ENCODE measurements at regions not wholly inside any gene's neighbourhood (a gene's known extent, or its start where the extent isn't known, plus 50 kb on each side); places are given as distances from the start of the nearest gene placed in this dataset.

DNA sequence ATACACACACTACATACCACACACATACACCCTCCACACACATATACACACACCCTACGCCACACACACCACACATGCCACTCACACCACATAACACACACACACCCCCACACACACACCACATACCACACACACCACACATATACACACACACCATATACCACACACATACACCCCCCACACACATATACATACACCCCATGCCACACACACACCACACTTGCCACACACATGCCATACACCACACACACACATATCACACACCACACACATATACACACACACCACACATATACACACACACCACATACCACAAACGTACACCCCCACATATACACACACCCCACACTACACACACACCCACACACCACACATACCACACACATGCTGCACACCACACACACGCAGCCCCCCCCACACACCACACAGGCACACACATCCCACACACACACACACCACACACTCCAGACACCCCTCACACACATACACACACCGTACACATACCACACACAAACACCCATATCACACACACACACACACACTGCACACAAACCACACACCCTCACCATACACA is 76.7 kb upstream of the TMPRSS2 start:
- H3K36me3 ChIP-seq (replicated peaks in 1 of 2; ENCODE audit: control insufficient read depth in 2 of 2, insufficient read depth in 2 of 2, low read length in 2 of 2) = peaks cover 0 to 1% of the 10 kb centered on the region in 2 donors
- H3K27ac ChIP-seq (replicated peaks; ENCODE audit: low read length) = no peak overlapping the region
- H2BK5ac ChIP-seq (ENCODE audit: low read length) = no peak overlapping the region
- H3K4me1 ChIP-seq (ENCODE audit: control insufficient read depth in 2 of 2, insufficient read depth in 1 of 2, low read depth in 1 of 2, low read length in 2 of 2) = peaks cover 0 to 11% of the 10 kb centered on the region in 2 donors
- no peak overlapping the region for H2BK15ac ChIP-seq (ENCODE audit: low read length)
- H3K4me2 ChIP-seq (ENCODE audit: insufficient read depth, low read length, poor library complexity, severe bottlenecking) = no peak overlapping the region
- no peak overlapping the region for H2AK5ac ChIP-seq (ENCODE audit: low read depth, low read length)
- H3K4me3 ChIP-seq (ENCODE audit: low read length in 2 of 2) = peak overlapping the region in 1 of 2 donors; percentile 58
- peaks cover 0 to 4% (median 0%) of the 10 kb centered on the region in 3 experiments for H3K27me3 ChIP-seq (ENCODE audit: control insufficient read depth in 3 of 3, insufficient read depth in 3 of 3, low read depth in 1 of 3, low read length in 3 of 3)
- WGBS, 2 donors (ENCODE audit: extremely low coverage in 2 of 2, insufficient read length in 2 of 2, insufficient replicate concordance in 1 of 2) = 100% methylated on average over 1 to 3 of the region's 4 CpGs
- no peak overlapping the region for H2AFZ ChIP-seq (ENCODE audit: low read length)
- H3K18ac ChIP-seq (ENCODE audit: low read length) = peak overlapping the region; percentile 21
- H2BK120ac ChIP-seq (ENCODE audit: low read depth, low read length) = no peak overlapping the region
- no peak overlapping the region for H2BK12ac ChIP-seq (ENCODE audit: low read length)
- peak overlapping the region; percentile 26 for H3K9ac ChIP-seq (ENCODE audit: low read depth, low read length, poor library complexity)
- peak overlapping the region; percentile 38 for H4K91ac ChIP-seq (ENCODE audit: low read depth, low read length, poor library complexity)
- peak overlapping the region; percentile 58 for H3K4ac ChIP-seq (ENCODE audit: low read length)
- peak overlapping the region; percentile 58 for H3K23ac ChIP-seq (ENCODE audit: low read depth, low read length, poor library complexity)
- DNase-seq (ENCODE audit: low spot score) = no peak
- H3K14ac ChIP-seq (ENCODE audit: low read length) = peak overlapping the region; percentile 87
- H3K79me1 ChIP-seq (ENCODE audit: low read depth, low read length) = peaks cover 4% of the 10 kb centered on the region
- H3K9me3 ChIP-seq (replicated peaks in 1 of 2; ENCODE audit: control insufficient read depth in 2 of 2, insufficient read depth in 1 of 2, low read depth in 1 of 2, low read length in 2 of 2) = peaks cover 0 to 11% of the 10 kb centered on the region in 2 donors
- H4K8ac ChIP-seq (ENCODE audit: low read depth, low read length) = peak overlapping the region; percentile 88

DNA sequence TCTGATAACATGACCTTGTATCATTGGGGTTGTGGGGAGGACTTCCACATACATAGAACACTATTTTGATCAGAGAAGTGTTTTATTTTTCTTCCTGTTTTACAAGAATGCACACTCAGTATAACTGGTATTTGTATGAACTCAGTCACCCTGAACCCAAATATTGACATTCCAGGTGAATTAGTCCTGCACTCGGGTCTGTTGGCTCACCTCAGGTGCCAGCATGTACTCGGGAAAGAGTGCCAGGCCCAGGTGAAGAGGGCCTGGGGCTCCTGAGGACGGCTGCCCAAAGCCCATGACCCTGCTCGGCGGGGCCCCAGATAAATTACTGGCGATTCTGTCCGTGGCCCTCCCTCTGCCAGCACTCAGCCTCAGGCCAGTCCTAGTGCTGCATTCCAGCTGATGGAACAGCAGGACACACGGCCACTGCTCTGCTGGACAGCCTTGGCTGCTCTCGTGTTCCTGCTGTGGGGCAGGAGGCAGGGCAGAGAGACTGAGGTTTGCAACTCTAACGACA is 75.4 kb upstream of the TMPRSS2 start:
- H2AFZ ChIP-seq (ENCODE audit: low read length) = peak overlapping the region; percentile 29
- H3K79me1 ChIP-seq (ENCODE audit: low read depth, low read length) = peaks cover 4% of the 10 kb centered on the region
- no CpG with 5 or more reads among the region's 10 CpGs for WGBS, 2 donors (ENCODE audit: extremely low coverage in 2 of 2, insufficient read length in 2 of 2, insufficient replicate concordance in 1 of 2)
- no peak overlapping the region for H2BK5ac ChIP-seq (ENCODE audit: low read length)
- no peak overlapping the region for H2BK120ac ChIP-seq (ENCODE audit: low read depth, low read length)
- H3K36me3 ChIP-seq (replicated peaks in 1 of 2; ENCODE audit: control insufficient read depth in 2 of 2, insufficient read depth in 2 of 2, low read length in 2 of 2) = peaks cover 0 to 1% of the 10 kb centered on the region in 2 donors
- H2BK12ac ChIP-seq (ENCODE audit: low read length) = no peak overlapping the region
- H3K18ac ChIP-seq (ENCODE audit: low read length) = peak overlapping the region; percentile 9
- no peak overlapping the region for H4K8ac ChIP-seq (ENCODE audit: low read depth, low read length)
- no peak overlapping the region for H3K14ac ChIP-seq (ENCODE audit: low read length)
- H4K91ac ChIP-seq (ENCODE audit: low read depth, low read length, poor library complexity) = no peak overlapping the region
- no peak overlapping the region for H3K4me3 ChIP-seq (ENCODE audit: low read length in 2 of 2)
- peaks cover 0 to 16% of the 10 kb centered on the region in 2 donors for H3K9me3 ChIP-seq (replicated peaks in 1 of 2; ENCODE audit: control insufficient read depth in 2 of 2, insufficient read depth in 1 of 2, low read depth in 1 of 2, low read length in 2 of 2)
- H3K23ac ChIP-seq (ENCODE audit: low read depth, low read length, poor library complexity) = no peak overlapping the region
- peaks cover 0 to 11% of the 10 kb centered on the region in 2 donors for H3K4me1 ChIP-seq (ENCODE audit: control insufficient read depth in 2 of 2, insufficient read depth in 1 of 2, low read depth in 1 of 2, low read length in 2 of 2)
- H3K27me3 ChIP-seq (ENCODE audit: control insufficient read depth in 3 of 3, insufficient read depth in 3 of 3, low read depth in 1 of 3, low read length in 3 of 3) = peaks cover 0 to 4% (median 0%) of the 10 kb centered on the region in 3 experiments
- H3K4me2 ChIP-seq (ENCODE audit: insufficient read depth, low read length, poor library complexity, severe bottlenecking) = no peak overlapping the region
- DNase-seq (ENCODE audit: low spot score) = no peak
- H3K27ac ChIP-seq (replicated peaks; ENCODE audit: low read length) = no peak overlapping the region
- H3K4ac ChIP-seq (ENCODE audit: low read length) = no peak overlapping the region
- no peak overlapping the region for H2BK15ac ChIP-seq (ENCODE audit: low read length)
- H3K9ac ChIP-seq (ENCODE audit: low read depth, low read length, poor library complexity) = no peak overlapping the region
- no peak overlapping the region for H2AK5ac ChIP-seq (ENCODE audit: low read depth, low read length)

DNA sequence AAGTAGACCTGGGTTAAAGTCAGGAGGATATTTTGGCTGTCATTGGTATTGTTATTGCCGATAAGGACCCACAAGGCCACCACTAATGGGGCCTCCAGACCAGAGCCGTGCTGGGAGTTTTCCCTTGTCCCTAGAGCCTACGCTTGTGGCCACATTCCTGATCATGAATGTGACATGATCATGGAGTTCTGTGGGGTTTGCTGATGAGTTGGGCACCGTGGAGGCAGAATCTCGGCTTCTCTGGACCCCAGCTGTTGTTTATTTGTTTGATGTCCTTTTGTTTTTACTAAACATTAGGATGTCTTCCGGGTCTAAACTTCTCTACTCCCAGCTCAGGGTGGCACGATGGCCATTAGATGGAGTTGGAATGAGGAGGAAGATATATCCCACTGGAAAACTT is 74.9 kb upstream of the TMPRSS2 start:
- H3K27ac ChIP-seq (replicated peaks; ENCODE audit: low read length) = no peak overlapping the region
- no peak overlapping the region for H3K14ac ChIP-seq (ENCODE audit: low read length)
- no peak overlapping the region for H2AFZ ChIP-seq (ENCODE audit: low read length)
- no peak overlapping the region for H4K8ac ChIP-seq (ENCODE audit: low read depth, low read length)
- no peak overlapping the region for H2AK5ac ChIP-seq (ENCODE audit: low read depth, low read length)
- no peak overlapping the region for H4K91ac ChIP-seq (ENCODE audit: low read depth, low read length, poor library complexity)
- H2BK5ac ChIP-seq (ENCODE audit: low read length) = no peak overlapping the region
- H3K4me3 ChIP-seq (ENCODE audit: low read length in 2 of 2) = no peak overlapping the region
- peaks cover 0 to 4% (median 0%) of the 10 kb centered on the region in 3 experiments for H3K27me3 ChIP-seq (ENCODE audit: control insufficient read depth in 3 of 3, insufficient read depth in 3 of 3, low read depth in 1 of 3, low read length in 3 of 3)
- WGBS, 2 donors (ENCODE audit: extremely low coverage in 2 of 2, insufficient read length in 2 of 2, insufficient replicate concordance in 1 of 2) = no CpG with 5 or more reads among the region's 7 CpGs
- peaks cover 4% of the 10 kb centered on the region for H3K79me1 ChIP-seq (ENCODE audit: low read depth, low read length)
- H3K4me2 ChIP-seq (ENCODE audit: insufficient read depth, low read length, poor library complexity, severe bottlenecking) = no peak overlapping the region
- no peak overlapping the region for H2BK120ac ChIP-seq (ENCODE audit: low read depth, low read length)
- peaks cover 0 to 1% of the 10 kb centered on the region in 2 donors for H3K36me3 ChIP-seq (replicated peaks in 1 of 2; ENCODE audit: control insufficient read depth in 2 of 2, insufficient read depth in 2 of 2, low read length in 2 of 2)
- H3K4ac ChIP-seq (ENCODE audit: low read length) = no peak overlapping the region
- no peak overlapping the region for H2BK12ac ChIP-seq (ENCODE audit: low read length)
- H3K4me1 ChIP-seq (ENCODE audit: control insufficient read depth in 2 of 2, insufficient read depth in 1 of 2, low read depth in 1 of 2, low read length in 2 of 2) = peaks cover 0 to 11% of the 10 kb centered on the region in 2 donors
- DNase-seq (ENCODE audit: low spot score) = no peak
- H3K9ac ChIP-seq (ENCODE audit: low read depth, low read length, poor library complexity) = no peak overlapping the region
- H2BK15ac ChIP-seq (ENCODE audit: low read length) = no peak overlapping the region
- H3K18ac ChIP-seq (ENCODE audit: low read length) = no peak overlapping the region
- H3K9me3 ChIP-seq (replicated peaks in 1 of 2; ENCODE audit: control insufficient read depth in 2 of 2, insufficient read depth in 1 of 2, low read depth in 1 of 2, low read length in 2 of 2) = peaks cover 0 to 16% of the 10 kb centered on the region in 2 donors
- no peak overlapping the region for H3K23ac ChIP-seq (ENCODE audit: low read depth, low read length, poor library complexity)

- H3K27ac ChIP-seq (replicated peaks; ENCODE audit: low read length) = no peak overlapping the region
- whole genome bisulfite sequencing, 2 donors (ENCODE audit: extremely low coverage in 2 of 2, insufficient read length in 2 of 2, insufficient replicate concordance in 1 of 2) = no CpG with 5 or more reads among the region's 7 CpGs
- no peak overlapping the region for H3K23ac ChIP-seq (ENCODE audit: low read depth, low read length, poor library complexity)
- no peak overlapping the region for H2BK15ac ChIP-seq (ENCODE audit: low read length)
- no peak overlapping the region for H2BK12ac ChIP-seq (ENCODE audit: low read length)
- no peak overlapping the region for H3K4me2 ChIP-seq (ENCODE audit: insufficient read depth, low read length, poor library complexity, severe bottlenecking)
- H3K4ac ChIP-seq (ENCODE audit: low read length) = no peak overlapping the region
- no peak overlapping the region for H2AFZ ChIP-seq (ENCODE audit: low read length)
- H3K9ac ChIP-seq (ENCODE audit: low read depth, low read length, poor library complexity) = no peak overlapping the region
- no peak overlapping the region for H2AK5ac ChIP-seq (ENCODE audit: low read depth, low read length)
- peaks cover 0 to 1% of the 10 kb centered on the region in 2 donors for H3K36me3 ChIP-seq (replicated peaks in 1 of 2; ENCODE audit: control insufficient read depth in 2 of 2, insufficient read depth in 2 of 2, low read length in 2 of 2)
- peaks cover 0 to 11% of the 10 kb centered on the region in 2 donors for H3K4me1 ChIP-seq (ENCODE audit: control insufficient read depth in 2 of 2, insufficient read depth in 1 of 2, low read depth in 1 of 2, low read length in 2 of 2)
- H3K14ac ChIP-seq (ENCODE audit: low read length) = no peak overlapping the region
- no peak overlapping the region for H2BK5ac ChIP-seq (ENCODE audit: low read length)
- no peak for DNase-seq (ENCODE audit: low spot score)
- no peak overlapping the region for H2BK120ac ChIP-seq (ENCODE audit: low read depth, low read length)
- no peak overlapping the region for H3K18ac ChIP-seq (ENCODE audit: low read length)
- no peak overlapping the region for H4K91ac ChIP-seq (ENCODE audit: low read depth, low read length, poor library complexity)
- H3K79me1 ChIP-seq (ENCODE audit: low read depth, low read length) = peaks cover 4% of the 10 kb centered on the region
- H3K9me3 ChIP-seq (replicated peaks in 1 of 2; ENCODE audit: control insufficient read depth in 2 of 2, insufficient read depth in 1 of 2, low read depth in 1 of 2, low read length in 2 of 2) = peaks cover 0 to 16% of the 10 kb centered on the region in 2 donors
- H3K27me3 ChIP-seq (ENCODE audit: control insufficient read depth in 3 of 3, insufficient read depth in 3 of 3, low read depth in 1 of 3, low read length in 3 of 3) = peaks cover 0 to 4% (median 0%) of the 10 kb centered on the region in 3 experiments
- no peak overlapping the region for H3K4me3 ChIP-seq (ENCODE audit: low read length in 2 of 2)
- no peak overlapping the region for H4K8ac ChIP-seq (ENCODE audit: low read depth, low read length)
Observed at GRCh38 chr21:41582298-41582840, 74.4 kb upstream of the TMPRSS2 start.

Data from neuronal stem cell (in vitro differentiated cells).